DND-41 (cell line): ENCODE measurements at regions not wholly inside any gene's neighbourhood (a gene's known extent, or its start where the extent isn't known, plus 50 kb on each side); places are given as distances from the start of the nearest gene placed in this dataset.

Source experiments
- CTCF ChIP-seq: IDR thresholded peaks from 2 replicates; pipeline ENCODE4 v1.5.1; 2012; ENCODE audit warnings: borderline replicate concordance, low read length, moderate library complexity, mild to moderate bottlenecking; ENCODE audit not compliant: poor library complexity, severe bottlenecking; ENCODE audit errors: extremely low read depth
- EZH2 ChIP-seq: IDR thresholded peaks from 3 replicates; pipeline ENCODE4 v1.6.1; 2012; ENCODE audit warnings: borderline replicate concordance, low read depth, mild to moderate bottlenecking, moderate library complexity, low read length, inconsistent platforms; ENCODE audit not compliant: severe bottlenecking

DNA sequence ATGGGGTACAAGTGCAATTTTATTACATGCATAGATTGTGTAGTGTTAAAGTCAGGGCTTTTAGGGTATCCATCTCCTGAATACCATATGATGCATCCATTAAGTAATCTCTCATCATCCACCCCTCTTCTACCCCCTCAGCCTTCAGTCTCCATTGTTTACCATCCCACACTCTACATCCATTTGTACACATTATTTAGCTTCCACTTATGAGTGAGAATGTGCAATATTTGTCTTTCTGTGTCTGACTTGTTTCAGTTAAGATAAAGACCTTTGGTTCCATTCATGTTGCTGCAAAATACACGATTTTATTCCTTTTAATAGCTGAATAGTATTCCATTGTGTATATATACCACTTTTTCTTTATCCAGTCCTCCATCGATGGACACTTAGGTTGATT lies 222.5 kb upstream of the USP24 start:
- no peak for TF ChIP-seq CTCF
- TF ChIP-seq EZH2: no peak
